Erythroblast (primary cell): ENCODE measurements at regions not wholly inside any gene's neighbourhood (a gene's known extent, or its start where the extent isn't known, plus 50 kb on each side); places are given as distances from the start of the nearest gene placed in this dataset.

Source experiments
- GATA1 ChIP-seq: IDR thresholded peaks from 2 replicates; pipeline ENCODE4 v1.6.1; 2011; ENCODE audit warnings: low read depth, mild to moderate bottlenecking, control low read depth, low read length, moderate library complexity
- POLR2A ChIP-seq: IDR thresholded peaks from 2 replicates; pipeline ENCODE4 v1.6.1; 2011; ENCODE audit warnings: mild to moderate bottlenecking, low read length

DNA sequence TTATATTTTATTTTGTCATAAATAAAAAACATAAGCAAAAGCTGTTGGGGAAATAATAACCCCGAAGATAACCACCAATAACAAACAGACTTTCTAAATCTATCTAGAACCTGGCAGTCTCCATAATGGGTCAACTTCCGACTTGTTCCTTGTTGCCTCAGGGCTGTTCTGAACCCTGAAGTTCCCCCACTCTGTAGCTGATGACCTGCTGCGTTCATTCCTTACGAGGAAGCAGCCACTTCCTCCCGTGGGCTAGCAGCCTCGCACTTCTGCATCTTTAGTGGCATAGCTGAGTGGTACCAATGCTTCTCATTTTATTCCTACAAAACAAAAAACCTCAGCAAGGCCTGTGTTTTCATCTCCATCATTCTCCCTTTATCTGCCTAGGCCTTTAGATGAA, 103.0 kb downstream of the PLEKHG1 start:
- TF ChIP-seq POLR2A (no peak), GATA1 (no peak)
